ENCODE measurements at regions not wholly inside any gene's neighbourhood (a gene's known extent, or its start where the extent isn't known, plus 50 kb on each side); places are given as distances from the start of the nearest gene placed in this dataset.

GRCh38 chr7:35437619-35438275 lies 183.8 kb upstream of the TBX20 start:
- no peak for DNase-seq

GRCh38 chr7:35436452-35436851 lies 182.6 kb upstream of the TBX20 start:
- no peak for DNase-seq

- DNase-seq, result peak in 1 of 2 experiments; percentile 5
Measured at GRCh38 chr7:35430547-35431153, 176.8 kb upstream of the TBX20 start.

GRCh38 chr7:35424869-35425495 lies 171.1 kb upstream of the TBX20 start:
- peak; percentile 40 to 57 for DNase-seq

- DNase-seq, result no peak
Measured at GRCh38 chr7:35424440-35424839, 170.5 kb upstream of the TBX20 start.

GRCh38 chr7:35422715-35423114 lies 168.8 kb upstream of the TBX20 start:
- DNase-seq, result no peak

- no peak for DNase-seq
Measured at GRCh38 chr7:35420656-35421055, 166.8 kb upstream of the TBX20 start.

- no peak for DNase-seq
Measured at GRCh38 chr7:35419391-35419755, 165.5 kb upstream of the TBX20 start.

GRCh38 chr7:35418716-35419390 lies 165.0 kb upstream of the TBX20 start:
- no peak for DNase-seq

- DNase-seq, result no peak
Measured at GRCh38 chr7:35416568-35416967, 162.7 kb upstream of the TBX20 start.

GRCh38 chr7:35415411-35415822 lies 161.5 kb upstream of the TBX20 start:
- no peak for DNase-seq

GRCh38 chr7:35411331-35411730 lies 157.4 kb upstream of the TBX20 start:
- DNase-seq, result no peak

GRCh38 chr7:35405461-35405860 lies 151.6 kb upstream of the TBX20 start:
- no peak for DNase-seq

GRCh38 chr7:35401217-35401879 lies 147.4 kb upstream of the TBX20 start:
- DNase-seq, result no peak

- DNase-seq, result no peak
Measured at GRCh38 chr7:35399840-35400239, 145.9 kb upstream of the TBX20 start.

GRCh38 chr7:35399216-35399615 lies 145.3 kb upstream of the TBX20 start:
- no peak for DNase-seq

GRCh38 chr7:35398518-35398917 lies 144.6 kb upstream of the TBX20 start:
- DNase-seq, result no peak

- no peak for DNase-seq
Measured at GRCh38 chr7:35390146-35390545, 136.2 kb upstream of the TBX20 start.

- no peak for DNase-seq
Measured at GRCh38 chr7:35389636-35390035, 135.7 kb upstream of the TBX20 start.

GRCh38 chr7:35386816-35387706 lies 133.2 kb upstream of the TBX20 start:
- DNase-seq, result no peak

- no peak for DNase-seq
Measured at GRCh38 chr7:35386082-35386815, 132.3 kb upstream of the TBX20 start.

Measured in NCI-H446 (cell line).